Left hindlimb (tissue), 1 donor: ENCODE measurements at regions not wholly inside any gene's neighbourhood (a gene's known extent, or its start where the extent isn't known, plus 50 kb on each side); places are given as distances from the start of the nearest gene placed in this dataset.
A peak's percentile ranks its signal among the peaks of the same experiment; 100 is the strongest.
"Not testable (repeated sequence)": the region's sequence is repeated elsewhere in the genome, so short reads cannot be mapped to it uniquely, and the experiment has no call there.

Experiments used
- DNase-seq: peaks from one replicate; pipeline ENCODE4 v3.0.0-alpha.2; 2018

GRCh38 chr6:168369786-168370185, 50.2 kb upstream of the DACT2 start:
- peak; percentile 19 for DNase-seq

- peak; percentile 81 for DNase-seq
Observed at GRCh38 chr6:168370310-168370991, 50.9 kb upstream of the DACT2 start.

GRCh38 chr6:168371185-168371584, 51.6 kb upstream of the DACT2 start:
- DNase-seq: peak; percentile 18

- peak; percentile 26 for DNase-seq
Observed at GRCh38 chr6:168371618-168371980, 52.0 kb upstream of the DACT2 start.

- peak; percentile 22 for DNase-seq
Observed at GRCh38 chr6:168371981-168372711, 52.6 kb upstream of the DACT2 start.

GRCh38 chr6:168372889-168373288, 53.3 kb upstream of the DACT2 start:
- DNase-seq: no peak

GRCh38 chr6:168373389-168373788, 53.8 kb upstream of the DACT2 start:
- DNase-seq: no peak

GRCh38 chr6:168374051-168374502, 54.5 kb upstream of the DACT2 start:
- DNase-seq: no peak

GRCh38 chr6:168374541-168375071, 55.0 kb upstream of the DACT2 start:
- DNase-seq: peak; percentile 25

- DNase-seq: peak; percentile 4
Observed at GRCh38 chr6:168376120-168376519, 56.5 kb upstream of the DACT2 start.

GRCh38 chr6:168376811-168377483, 57.4 kb upstream of the DACT2 start:
- DNase-seq: peak; percentile 31

GRCh38 chr6:168377484-168377855, 57.9 kb upstream of the DACT2 start:
- DNase-seq: peak; percentile 72

- DNase-seq: no peak
Observed at GRCh38 chr6:168377856-168378832, 58.6 kb upstream of the DACT2 start.

- DNase-seq: not testable (repeated sequence)
Observed at GRCh38 chr6:168379579-168379978, 60.0 kb upstream of the DACT2 start.

- DNase-seq: not testable (repeated sequence)
Observed at GRCh38 chr6:168380166-168380955, 60.6 kb upstream of the SMOC2 start.

GRCh38 chr6:168380956-168381605, 59.9 kb upstream of the SMOC2 start:
- DNase-seq: no peak

- peak; percentile 19 for DNase-seq
Observed at GRCh38 chr6:168381726-168382458, 59.1 kb upstream of the SMOC2 start.

- DNase-seq: no peak
Observed at GRCh38 chr6:168383062-168383854, 57.7 kb upstream of the SMOC2 start.
